Right ventricle myocardium superior (tissue), 1 donor: ENCODE measurements at regions not wholly inside any gene's neighbourhood (a gene's known extent, or its start where the extent isn't known, plus 50 kb on each side); places are given as distances from the start of the nearest gene placed in this dataset.

Experiments used
- ATAC-seq: fragments of 200-7000 bp; cut with Tn5 transposase; one replicate; pipeline ENCODE4 v1.9.1; 2020; ENCODE audit warnings: mild to moderate bottlenecking; ENCODE audit not compliant: poor library complexity
- DNase-seq: peaks from one replicate; pipeline ENCODE4 v3.0.0-alpha.2; 2020
- intact Hi-C: fragments of 100-400 bp; cut with DNase I; formaldehyde crosslinking; loops from one replicate; pipeline ENCODE4 v1.11.2; 2022
- donor health status: DM: no; HTN: yes; CAD: no; lungs with severe emphysema.

- no peak for ATAC-seq
- DNase-seq = no peak
- intact Hi-C loops = no loop called here
Observed at GRCh38 chr9:20084125-20084524, 295.3 kb upstream of the SLC24A2 start.

- intact Hi-C loops = no loop called here
- ATAC-seq (no peak), DNase-seq (no peak)
Observed at GRCh38 chr9:20083390-20083789, 294.6 kb upstream of the SLC24A2 start.

- intact Hi-C loops = no loop called here
- DNase-seq = no peak
Observed at GRCh38 chr9:20082831-20083230, 294.0 kb upstream of the SLC24A2 start.

DNA sequence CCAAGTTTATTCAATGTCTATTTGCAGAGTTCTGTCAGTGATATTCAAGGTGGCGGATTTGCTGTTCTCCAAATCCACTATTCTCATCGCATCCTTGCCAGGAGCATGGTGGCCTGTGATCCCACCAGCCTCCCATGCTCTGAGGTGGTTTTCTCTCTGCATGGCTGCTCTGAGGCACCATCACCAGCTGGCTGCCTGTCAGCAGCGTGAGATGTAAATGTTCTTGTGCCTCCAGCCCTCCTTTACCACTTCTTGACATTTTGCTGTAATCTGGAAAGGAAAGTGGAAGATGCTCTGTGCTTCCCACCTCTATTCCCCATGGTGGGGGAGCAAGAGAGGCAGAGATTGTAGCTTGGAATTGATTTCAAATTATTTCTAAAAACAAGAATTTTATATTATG, 293.6 kb upstream of the SLC24A2 start:
- intact Hi-C loops = no loop called here
- no peak for DNase-seq
- ATAC-seq = no peak

More at GRCh38 chr9:20082831-20083230, 294.0 kb upstream of the SLC24A2 start:
- no peak for ATAC-seq

DNA sequence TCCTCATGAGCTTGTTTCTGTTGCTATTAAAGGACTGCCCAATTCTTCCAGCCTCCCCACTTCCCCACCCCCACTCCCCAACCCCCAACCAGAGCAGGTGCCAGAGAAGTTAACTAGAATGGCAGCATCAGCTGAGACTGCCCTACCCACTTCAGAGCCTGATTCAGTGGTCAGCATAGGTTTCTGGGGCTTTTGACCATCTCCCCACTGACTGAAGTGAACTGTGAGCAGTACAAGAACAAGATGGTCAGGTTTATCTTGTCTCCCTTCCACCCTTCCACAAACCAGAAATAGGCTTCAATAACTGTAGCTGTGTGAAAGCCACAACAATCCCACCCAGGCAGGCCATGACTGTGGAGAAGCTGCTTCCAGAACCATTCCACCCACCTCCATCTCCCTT, 289.4 kb upstream of the SLC24A2 start:
- ATAC-seq = no peak
- intact Hi-C loops = no loop called here

GRCh38 chr9:20074291-20074690, 285.5 kb upstream of the SLC24A2 start:
- intact Hi-C loops = no loop called here
- ATAC-seq = no peak
- no peak for DNase-seq

More for the DNA sequence above, 289.4 kb upstream of the SLC24A2 start:
- no peak for DNase-seq

DNA sequence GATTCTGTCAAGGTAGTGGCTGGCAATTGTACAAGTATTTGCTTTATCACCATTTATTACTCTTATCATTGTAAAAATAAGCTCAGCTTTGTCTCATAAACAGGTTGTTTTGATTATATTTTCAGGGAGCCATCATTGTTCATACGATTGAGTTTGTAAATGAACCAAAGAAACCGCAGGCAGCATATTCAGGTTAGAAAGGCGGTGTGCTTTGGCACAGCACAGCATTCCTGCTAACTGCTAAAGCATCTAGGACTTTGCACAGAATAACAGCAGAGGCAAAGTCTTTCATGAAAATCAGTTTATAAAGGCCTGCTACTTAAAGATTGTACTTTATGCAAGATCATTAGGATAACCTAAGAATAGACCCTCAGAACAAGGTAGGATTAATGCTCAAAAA, 281.5 kb upstream of the SLC24A2 start:
- intact Hi-C loops = no loop called here
- ATAC-seq (no peak), DNase-seq (no peak)

- intact Hi-C loops = no loop called here
- DNase-seq (no peak), ATAC-seq (no peak)
Observed at GRCh38 chr9:20065796-20066700, 277.2 kb upstream of the SLC24A2 start.

- intact Hi-C loops = no loop called here
- DNase-seq (no peak), ATAC-seq (no peak)
Observed at GRCh38 chr9:20065046-20065445, 276.2 kb upstream of the SLC24A2 start.

DNA sequence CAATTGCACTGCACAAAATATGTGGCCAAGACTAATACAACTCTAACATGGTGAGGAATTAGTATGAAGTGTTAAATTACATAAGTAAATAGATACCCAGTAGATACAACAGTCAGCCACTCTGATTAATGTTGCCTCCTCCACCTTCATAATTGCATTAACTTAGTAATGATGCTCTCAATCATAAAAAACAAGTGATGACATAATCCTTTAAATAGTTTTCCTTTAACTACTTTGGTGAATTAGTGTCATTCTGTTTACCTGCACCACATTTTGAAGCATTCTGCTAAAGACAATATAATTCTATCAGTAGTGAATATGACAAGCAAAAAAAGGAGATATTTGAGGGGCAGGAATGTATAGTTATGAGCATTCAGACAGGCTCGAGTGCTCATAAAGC, 265.9 kb upstream of the SLC24A2 start:
- no peak for DNase-seq
- intact Hi-C loops = no loop called here
- no peak for ATAC-seq

GRCh38 chr9:20048985-20049384, 260.1 kb upstream of the SLC24A2 start:
- ATAC-seq (no peak), DNase-seq (no peak)
- intact Hi-C loops = no loop called here

- ATAC-seq (no peak), DNase-seq (no peak)
- intact Hi-C loops = no loop called here
Observed at GRCh38 chr9:20048437-20048836, 259.6 kb upstream of the SLC24A2 start.

DNA sequence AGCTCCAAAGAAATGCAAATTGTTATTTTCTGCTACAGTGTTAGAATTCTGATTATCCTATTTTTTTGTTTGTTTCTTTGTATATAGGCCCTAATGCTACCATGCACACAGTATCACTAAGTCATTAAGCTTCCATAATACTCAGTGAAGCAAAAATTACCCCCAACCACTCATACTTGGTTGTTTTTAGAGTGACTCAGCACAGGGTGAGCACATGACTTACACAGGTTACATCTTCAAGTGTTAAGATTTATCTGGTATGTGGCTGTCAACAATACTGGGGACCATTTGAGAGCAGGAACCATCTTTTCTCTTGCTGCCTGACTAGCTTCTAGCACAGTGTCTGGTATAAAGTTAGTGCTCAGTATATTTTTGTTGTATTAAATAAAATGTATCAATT, 255.8 kb upstream of the SLC24A2 start:
- intact Hi-C loops = no loop called here
- ATAC-seq = no peak
- DNase-seq = no peak

DNA sequence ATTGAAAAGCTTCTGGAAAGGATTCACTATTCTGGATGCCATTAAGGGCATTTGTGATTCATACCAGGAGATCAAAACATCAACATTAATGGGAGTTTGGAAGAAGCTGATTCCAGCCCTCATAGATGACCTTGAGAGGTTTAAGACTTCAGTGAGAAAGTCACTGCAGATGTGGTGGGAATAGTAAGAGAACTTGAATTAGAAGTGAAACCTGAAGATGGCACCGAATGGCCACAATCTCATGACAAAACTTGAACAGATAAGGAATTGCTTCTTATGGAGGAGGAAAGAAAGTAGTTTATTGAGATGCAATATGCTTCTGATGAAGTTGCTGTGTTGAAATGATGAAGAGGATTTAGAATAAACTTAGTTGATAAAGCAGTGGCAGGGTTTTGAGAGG, 254.6 kb upstream of the SLC24A2 start:
- intact Hi-C loops = no loop called here
- DNase-seq (no peak), ATAC-seq (no peak)

- ATAC-seq (no peak), DNase-seq (no peak)
- intact Hi-C loops = no loop called here
Observed at GRCh38 chr9:20043035-20043434, 254.2 kb upstream of the SLC24A2 start.

DNA sequence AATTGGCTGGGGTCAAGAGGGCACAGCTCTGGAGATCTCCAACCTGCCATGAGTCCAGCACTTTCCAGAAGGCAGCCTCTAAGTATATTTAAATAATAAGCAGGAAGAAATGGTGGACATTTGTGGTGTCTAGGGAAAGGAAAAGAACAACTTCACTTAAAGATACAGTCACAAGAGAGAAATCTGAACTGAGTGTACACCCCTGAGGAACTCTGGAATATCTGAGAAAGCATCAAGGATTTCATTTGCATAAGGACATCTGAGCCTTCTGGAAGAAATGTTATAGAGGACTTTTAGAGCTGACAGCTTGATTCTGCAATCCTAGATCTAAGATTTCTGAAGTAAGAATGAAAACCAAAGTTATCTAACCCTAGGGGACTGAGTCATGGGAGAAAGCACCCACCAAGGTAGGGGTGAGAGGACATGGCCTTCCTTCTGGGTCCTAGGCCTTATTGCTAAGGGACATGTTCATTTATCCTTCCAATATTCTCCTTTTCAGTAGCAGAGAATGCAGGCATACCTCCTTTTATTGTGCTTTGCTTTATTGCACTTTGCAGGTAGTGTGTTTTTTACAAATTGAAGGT, 253.4 kb upstream of the SLC24A2 start:
- ATAC-seq (no peak), DNase-seq (no peak)
- intact Hi-C loops = no loop called here

- intact Hi-C loops = no loop called here
- ATAC-seq (no peak), DNase-seq (no peak)
Observed at GRCh38 chr9:20041697-20042081, 252.9 kb upstream of the SLC24A2 start.

DNA sequence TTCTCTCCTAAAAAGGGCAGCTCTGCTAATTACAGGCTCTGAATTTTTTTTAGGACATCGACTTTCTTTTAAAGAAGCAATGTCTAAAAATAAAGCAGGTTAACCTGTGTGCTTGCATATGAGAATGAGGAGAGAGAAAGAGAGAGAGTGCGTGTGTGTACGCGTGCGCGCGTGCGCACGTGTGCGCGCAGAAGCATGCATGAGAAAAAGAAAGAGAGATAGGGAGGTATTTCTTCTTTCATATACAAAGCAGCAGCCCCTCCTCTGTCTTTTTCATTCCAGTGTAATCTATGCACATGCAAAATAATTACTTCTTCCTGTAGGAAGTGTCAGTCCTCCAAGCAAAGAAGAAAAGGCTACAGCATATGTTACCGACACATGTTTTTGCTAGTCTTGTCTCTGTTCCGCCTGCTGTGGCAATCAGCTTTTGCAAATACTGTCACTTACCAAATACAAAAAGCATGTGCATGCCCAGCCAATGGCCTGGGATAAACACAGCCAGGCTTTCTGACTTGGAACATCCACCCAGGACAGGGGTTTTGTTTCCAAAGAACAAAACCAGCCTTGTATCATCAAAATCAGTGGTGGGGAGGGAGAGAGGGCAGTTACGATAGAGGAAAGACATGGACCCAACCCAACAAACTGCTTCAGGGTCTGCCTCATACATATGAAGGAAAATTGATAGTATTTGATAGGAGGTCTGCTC, 252.3 kb upstream of the SLC24A2 start:
- DNase-seq (no peak), ATAC-seq (peak; percentile 25)
- intact Hi-C loops = no loop called here

DNA sequence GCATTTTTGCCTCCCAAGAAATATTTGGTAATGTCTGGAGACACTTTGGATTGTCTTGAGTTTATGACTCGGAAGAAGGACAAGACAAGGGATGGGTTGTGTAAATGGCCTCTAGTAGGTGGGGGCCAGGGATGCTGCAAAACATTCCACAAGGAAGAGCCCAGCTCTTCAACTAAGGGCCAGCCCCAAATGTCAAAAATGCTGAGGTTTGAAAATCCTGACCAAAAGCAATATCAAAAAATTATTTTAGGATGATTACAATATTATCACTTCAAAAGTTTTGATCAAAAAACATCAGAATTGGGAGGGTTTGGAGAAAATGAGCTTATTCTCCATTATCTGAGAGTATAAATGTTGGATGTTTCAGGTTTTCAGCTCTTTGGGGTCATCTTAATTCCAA, 248.9 kb upstream of the SLC24A2 start:
- ATAC-seq = no peak
- intact Hi-C loops = no loop called here
- DNase-seq = no peak

DNA sequence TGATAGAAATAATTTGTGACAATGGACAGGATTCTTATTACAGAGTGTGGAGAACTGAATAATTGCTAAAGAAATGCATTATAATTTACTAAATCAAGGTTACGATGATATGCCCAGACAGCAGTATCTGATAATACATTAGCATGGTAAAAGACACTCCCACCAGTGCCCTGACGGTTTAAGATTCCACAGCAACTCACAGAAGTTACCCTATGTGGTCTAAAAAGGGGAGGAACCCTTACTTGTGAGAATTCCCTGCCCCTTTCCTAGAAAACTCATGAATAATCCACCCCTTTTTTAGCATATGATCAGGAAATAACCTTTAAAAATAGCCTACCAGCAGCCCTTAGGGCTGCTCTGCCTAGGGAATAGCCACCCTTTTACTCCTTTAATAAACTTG, 244.7 kb upstream of the SLC24A2 start:
- intact Hi-C loops = no loop called here
- DNase-seq = no peak
- no peak for ATAC-seq
